ENCODE measurements at regions not wholly inside any gene's neighbourhood (a gene's known extent, or its start where the extent isn't known, plus 50 kb on each side); places are given as distances from the start of the nearest gene placed in this dataset.
"Not testable (repeated sequence)": the region's sequence is repeated elsewhere in the genome, so short reads cannot be mapped to it uniquely, and the experiment has no call there.

GRCh38 chr19:28301961-28302360 lies 911.0 kb downstream of the UQCRFS1 start:
- no peak for DNase-seq

- no peak for DNase-seq
These were observed 911.5 kb downstream of the UQCRFS1 start for GRCh38 chr19:28301463-28301862.

GRCh38 chr19:28299649-28300048 lies 913.3 kb downstream of the UQCRFS1 start:
- DNase-seq: no peak

- no peak for DNase-seq
These were observed 915.3 kb downstream of the UQCRFS1 start for GRCh38 chr19:28297586-28298157.

GRCh38 chr19:28297036-28297435 lies 915.9 kb downstream of the UQCRFS1 start:
- DNase-seq: no peak

GRCh38 chr19:28296506-28296905 lies 916.4 kb downstream of the UQCRFS1 start:
- no peak for DNase-seq

GRCh38 chr19:28294975-28295374 lies 918.0 kb downstream of the UQCRFS1 start:
- DNase-seq: not testable (repeated sequence)

- DNase-seq: no peak
These were observed 918.6 kb downstream of the UQCRFS1 start for GRCh38 chr19:28294395-28294794.

GRCh38 chr19:28293685-28294084 lies 919.3 kb downstream of the UQCRFS1 start:
- DNase-seq: no peak

GRCh38 chr19:28292822-28293500 lies 920.0 kb downstream of the UQCRFS1 start:
- no peak for DNase-seq

- no peak for DNase-seq
These were observed 921.1 kb downstream of the UQCRFS1 start for GRCh38 chr19:28291874-28292273.

GRCh38 chr19:28290963-28291657 lies 921.8 kb downstream of the UQCRFS1 start:
- no peak for DNase-seq

- DNase-seq: peak; percentile 51
These were observed 923.5 kb downstream of the UQCRFS1 start for GRCh38 chr19:28289295-28290063.

- no peak for DNase-seq
These were observed 924.2 kb downstream of the UQCRFS1 start for GRCh38 chr19:28288572-28289264.

- DNase-seq: no peak
These were observed 927.0 kb downstream of the UQCRFS1 start for GRCh38 chr19:28285917-28286316.

GRCh38 chr19:28285078-28285477 lies 927.9 kb downstream of the UQCRFS1 start:
- no peak for DNase-seq

- no peak for DNase-seq
These were observed 928.6 kb downstream of the UQCRFS1 start for GRCh38 chr19:28284389-28284788.

GRCh38 chr19:28283592-28283991 lies 929.4 kb downstream of the UQCRFS1 start:
- DNase-seq: no peak

GRCh38 chr19:28281676-28282075 lies 931.3 kb downstream of the UQCRFS1 start:
- DNase-seq: no peak

GRCh38 chr19:28264556-28264955 lies 948.4 kb downstream of the UQCRFS1 start:
- no peak for DNase-seq

GRCh38 chr19:28258829-28259228 lies 954.1 kb downstream of the UQCRFS1 start:
- DNase-seq: no peak

GRCh38 chr19:28257396-28257795 lies 955.6 kb downstream of the UQCRFS1 start:
- DNase-seq: no peak

GRCh38 chr19:28247243-28247642 lies 965.7 kb downstream of the UQCRFS1 start:
- no peak for DNase-seq

Measured in COR-L47 (cell line).